ENCODE measurements at regions not wholly inside any gene's neighbourhood (a gene's known extent, or its start where the extent isn't known, plus 50 kb on each side); places are given as distances from the start of the nearest gene placed in this dataset.

GRCh38 chr2:14221466-14221865 is 411.1 kb upstream of the LRATD1 start:
- no peak for DNase-seq (ENCODE audit: extremely low read depth in 1 of 2, low read depth in 1 of 2)

DNA sequence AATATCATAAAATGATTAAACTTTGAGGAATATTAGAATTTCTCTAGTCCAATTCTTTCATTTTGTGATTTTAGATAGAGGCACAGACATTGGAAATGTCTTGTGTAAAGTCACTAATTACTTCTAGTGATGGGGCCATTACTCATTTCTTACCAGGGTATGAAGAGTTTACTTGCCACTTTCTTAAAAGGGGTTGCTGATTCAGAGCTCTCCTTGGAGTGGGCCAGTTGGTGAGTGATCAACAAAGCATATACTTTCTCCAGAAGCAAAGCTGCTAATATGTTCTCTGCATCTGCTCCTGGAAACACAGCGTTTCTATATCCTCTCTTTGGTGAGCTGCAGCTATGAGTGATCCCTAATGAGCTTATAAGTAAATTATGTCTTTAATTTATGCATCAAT is 408.9 kb upstream of the LRATD1 start:
- no peak for DNase-seq (ENCODE audit: extremely low read depth in 1 of 2, low read depth in 1 of 2)

- DNase-seq (ENCODE audit: extremely low read depth in 1 of 2, low read depth in 1 of 2) = no peak
Measured at GRCh38 chr2:14231391-14231898, 401.1 kb upstream of the LRATD1 start.

DNA sequence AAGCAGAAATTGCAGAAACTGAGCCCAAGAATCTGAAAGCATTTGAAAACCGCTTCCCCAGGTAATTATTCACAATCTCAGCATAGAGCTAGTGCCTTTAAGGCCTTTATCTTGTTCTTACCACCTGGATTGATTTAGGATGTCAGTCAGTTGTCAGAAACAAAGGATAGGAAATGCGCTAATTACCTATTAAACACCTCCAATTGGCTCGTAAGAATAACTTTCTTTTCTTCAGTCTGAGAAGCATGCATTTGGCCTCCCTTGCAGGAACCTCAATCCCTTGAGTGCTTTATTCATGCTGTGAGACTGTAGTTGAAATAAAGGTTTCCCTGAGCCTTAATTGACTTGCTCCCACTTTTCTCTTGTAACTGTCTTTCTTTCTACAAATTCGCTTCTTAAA is 400.3 kb upstream of the LRATD1 start:
- no peak for DNase-seq (ENCODE audit: extremely low read depth in 1 of 2, low read depth in 1 of 2)

- DNase-seq (ENCODE audit: extremely low read depth in 1 of 2, low read depth in 1 of 2) = no peak
Measured at GRCh38 chr2:14234911-14235310, 397.6 kb upstream of the LRATD1 start.

DNA sequence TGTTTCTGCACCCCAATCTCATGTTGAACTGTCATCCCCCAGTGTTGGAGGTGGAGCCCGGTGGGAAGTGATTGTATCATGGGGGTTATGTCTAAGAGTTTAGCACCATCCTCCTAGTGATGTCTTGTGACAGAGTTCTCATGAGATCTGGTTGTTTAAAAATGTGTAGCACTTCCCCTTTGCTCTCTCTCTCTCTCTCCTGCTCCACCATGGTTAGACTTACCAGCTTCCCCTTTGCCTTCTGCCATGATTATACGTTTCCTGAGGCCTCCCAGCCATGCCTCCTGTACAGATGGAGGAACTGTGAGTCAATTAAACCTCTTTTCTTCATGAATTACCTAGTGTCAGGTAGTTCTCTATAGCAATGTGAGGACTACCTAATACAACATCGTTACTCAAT is 396.9 kb upstream of the LRATD1 start:
- DNase-seq (ENCODE audit: extremely low read depth in 1 of 2, low read depth in 1 of 2) = no peak

GRCh38 chr2:14237902-14238301 is 394.6 kb upstream of the LRATD1 start:
- no peak for DNase-seq (ENCODE audit: extremely low read depth in 1 of 2, low read depth in 1 of 2)

DNA sequence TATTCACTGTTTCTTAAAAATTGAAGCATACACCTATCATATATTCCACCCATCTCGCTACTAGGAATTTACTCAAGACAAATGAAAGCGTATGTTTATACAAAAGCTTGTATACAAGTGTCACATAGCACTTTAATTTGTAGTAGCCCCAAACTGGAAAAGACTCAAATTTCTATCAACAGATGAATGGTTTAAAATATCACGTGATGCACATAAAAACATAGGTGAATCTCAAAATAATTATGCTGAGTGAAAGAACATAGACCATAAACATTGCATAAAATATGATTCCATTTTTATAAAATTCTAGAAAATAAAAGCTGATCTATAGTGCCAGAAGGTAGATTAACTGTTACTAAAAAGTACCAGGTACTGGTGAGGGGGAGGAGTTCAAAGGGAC is 392.9 kb upstream of the LRATD1 start:
- no peak for DNase-seq (ENCODE audit: extremely low read depth in 1 of 2, low read depth in 1 of 2)

DNA sequence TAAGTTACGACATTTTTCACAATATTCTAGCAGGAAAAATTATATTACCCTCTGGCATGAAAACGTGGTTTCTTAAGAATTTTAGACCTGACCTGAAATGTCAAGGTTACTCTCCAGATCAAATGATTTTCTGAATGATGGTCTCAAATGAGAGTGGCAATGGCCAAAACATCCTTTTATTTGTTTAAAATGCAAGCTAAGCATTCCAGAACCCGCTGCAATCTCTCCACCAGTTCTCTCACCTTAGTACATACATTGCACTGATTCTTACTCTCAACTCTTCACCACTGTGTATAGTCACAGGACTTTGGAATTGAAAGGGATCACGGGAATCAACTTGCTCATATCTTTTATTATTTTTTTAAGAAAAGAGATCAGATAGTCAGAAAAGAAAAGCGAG is 391.6 kb upstream of the LRATD1 start:
- DNase-seq (ENCODE audit: extremely low read depth in 1 of 2, low read depth in 1 of 2) = no peak

DNA sequence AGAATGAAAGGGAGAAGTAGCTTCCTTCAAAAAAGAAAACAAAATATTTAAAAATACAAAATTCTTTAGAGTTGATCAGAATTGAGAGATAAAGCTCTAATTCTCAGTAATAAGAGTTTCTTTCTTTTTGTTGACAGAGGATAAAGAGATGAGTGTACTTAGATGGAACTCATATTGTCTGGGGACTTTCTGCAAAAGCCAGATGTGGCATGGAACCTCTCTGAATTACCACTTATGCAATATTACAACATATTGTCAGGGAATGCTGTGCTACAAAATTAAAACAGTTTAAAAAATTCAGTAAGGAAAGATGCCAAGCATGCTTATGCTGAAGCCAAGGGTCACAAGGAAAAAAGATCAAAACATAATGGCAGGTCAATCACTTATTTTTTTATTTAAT is 386.6 kb upstream of the LRATD1 start:
- DNase-seq (ENCODE audit: extremely low read depth in 1 of 2, low read depth in 1 of 2) = no peak

DNA sequence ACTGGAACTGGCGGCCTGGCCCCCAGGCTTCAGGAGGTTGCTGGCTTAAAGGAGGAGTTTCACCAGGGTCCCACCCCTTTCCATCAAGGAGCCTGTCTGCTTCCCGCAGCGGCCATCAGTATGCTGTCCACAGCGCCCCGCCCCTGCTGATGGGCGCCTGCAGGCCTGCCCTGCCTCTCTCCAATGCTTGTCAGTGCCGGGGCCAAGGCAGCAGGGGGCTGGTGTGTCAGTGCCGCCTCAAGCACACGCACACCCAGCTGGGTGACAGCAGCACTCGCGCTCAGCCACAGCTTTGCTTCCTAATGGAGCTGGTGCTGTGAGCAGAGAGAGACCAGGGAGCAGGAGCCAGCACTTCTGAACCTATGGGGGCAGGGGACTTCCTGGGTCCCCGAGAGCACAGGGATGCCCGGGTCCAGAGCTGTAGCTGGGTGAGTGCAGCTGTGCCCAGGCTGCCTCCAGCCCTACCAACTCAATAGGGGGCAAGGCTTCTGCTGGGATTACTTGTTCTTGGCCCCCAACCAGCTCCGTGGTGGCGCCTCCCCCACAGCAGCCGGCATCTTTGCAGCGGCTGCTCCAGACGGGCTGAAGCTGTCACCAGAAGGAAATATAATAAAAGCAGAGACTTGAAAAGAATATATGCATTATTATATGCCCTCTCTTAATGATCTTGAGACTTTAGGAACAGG is 377.2 kb upstream of the LRATD1 start:
- DNase-seq (ENCODE audit: extremely low read depth in 1 of 2, low read depth in 1 of 2) = no peak

GRCh38 chr2:14256890-14257289 is 375.6 kb upstream of the LRATD1 start:
- no peak for DNase-seq (ENCODE audit: extremely low read depth in 1 of 2, low read depth in 1 of 2)

GRCh38 chr2:14257801-14258507 is 374.6 kb upstream of the LRATD1 start:
- DNase-seq (ENCODE audit: extremely low read depth in 1 of 2, low read depth in 1 of 2) = no peak

- DNase-seq (ENCODE audit: extremely low read depth in 1 of 2, low read depth in 1 of 2) = no peak
Measured at GRCh38 chr2:14261771-14262170, 370.7 kb upstream of the LRATD1 start.

GRCh38 chr2:14263053-14263452 is 369.5 kb upstream of the LRATD1 start:
- no peak for DNase-seq (ENCODE audit: extremely low read depth in 1 of 2, low read depth in 1 of 2)

DNA sequence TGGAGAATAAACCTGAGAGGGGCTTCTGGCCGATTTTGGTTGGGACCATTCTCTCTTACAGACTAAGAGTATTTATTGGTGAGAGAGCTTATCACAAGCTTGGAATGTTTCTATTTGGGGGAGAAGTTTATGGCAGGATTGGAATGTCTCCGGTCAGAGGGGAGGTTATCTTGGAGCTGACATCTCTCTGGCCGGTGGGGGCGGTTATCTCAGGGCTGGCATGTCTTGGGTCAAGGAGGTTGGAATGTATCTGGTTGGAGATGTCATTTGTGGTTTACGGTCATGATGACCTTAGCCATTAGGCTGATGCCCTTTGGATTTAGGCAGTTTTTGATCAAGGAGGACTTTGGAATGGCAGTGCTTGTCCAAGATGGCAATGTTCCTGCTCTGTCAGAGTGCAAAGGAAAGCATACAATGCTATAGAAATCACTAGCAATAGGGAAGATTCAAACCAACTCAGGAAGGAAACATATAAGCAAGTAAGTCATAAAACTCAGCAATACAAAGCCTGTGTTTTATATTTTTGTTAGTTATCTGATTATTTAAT is 362.4 kb upstream of the LRATD1 start:
- DNase-seq (ENCODE audit: extremely low read depth in 1 of 2, low read depth in 1 of 2) = no peak

GRCh38 chr2:14272396-14273075 is 360.0 kb upstream of the LRATD1 start:
- no peak for DNase-seq (ENCODE audit: extremely low read depth in 1 of 2, low read depth in 1 of 2)

DNA sequence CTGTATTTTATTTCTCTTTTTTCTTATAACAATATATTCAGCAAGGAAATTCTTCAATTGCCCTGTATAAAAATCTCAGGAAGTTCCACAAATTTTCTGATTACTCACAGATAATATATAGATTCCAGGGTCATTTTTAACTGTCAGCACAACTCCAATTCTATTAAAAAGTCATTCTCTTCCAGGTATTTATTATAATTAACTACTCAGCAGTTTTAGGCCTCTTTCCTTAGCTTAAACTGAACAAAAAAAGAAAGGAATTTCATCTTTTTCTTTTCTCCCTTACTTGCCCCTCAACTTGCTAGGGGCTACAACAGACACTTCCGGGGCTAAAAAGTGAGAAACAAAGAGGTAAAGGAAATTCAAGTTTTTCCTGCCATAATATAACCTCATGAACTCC is 358.9 kb upstream of the LRATD1 start:
- no peak for DNase-seq (ENCODE audit: extremely low read depth in 1 of 2, low read depth in 1 of 2)

- DNase-seq (ENCODE audit: extremely low read depth in 1 of 2, low read depth in 1 of 2) = no peak
Measured at GRCh38 chr2:14284244-14284643, 348.3 kb upstream of the LRATD1 start.

DNA sequence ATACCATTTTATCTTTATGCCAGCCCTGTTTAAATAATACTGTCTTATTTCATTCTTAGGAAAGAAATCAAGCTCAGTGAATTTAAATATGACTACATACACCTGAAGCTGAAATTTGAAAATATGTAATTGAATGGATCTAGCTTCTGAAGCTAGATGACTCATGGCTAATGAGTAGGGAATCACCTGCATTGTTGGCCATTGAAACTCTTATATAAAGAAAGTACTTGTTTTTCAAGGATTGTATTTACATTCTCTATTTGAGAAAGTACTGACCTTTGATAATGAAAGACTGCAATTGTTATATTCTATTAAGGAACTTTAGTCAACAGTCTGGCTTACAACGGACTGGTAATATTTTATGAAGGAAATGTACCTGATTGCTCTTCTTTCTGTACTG is 346.7 kb upstream of the LRATD1 start:
- DNase-seq (ENCODE audit: extremely low read depth in 1 of 2, low read depth in 1 of 2) = no peak

DNA sequence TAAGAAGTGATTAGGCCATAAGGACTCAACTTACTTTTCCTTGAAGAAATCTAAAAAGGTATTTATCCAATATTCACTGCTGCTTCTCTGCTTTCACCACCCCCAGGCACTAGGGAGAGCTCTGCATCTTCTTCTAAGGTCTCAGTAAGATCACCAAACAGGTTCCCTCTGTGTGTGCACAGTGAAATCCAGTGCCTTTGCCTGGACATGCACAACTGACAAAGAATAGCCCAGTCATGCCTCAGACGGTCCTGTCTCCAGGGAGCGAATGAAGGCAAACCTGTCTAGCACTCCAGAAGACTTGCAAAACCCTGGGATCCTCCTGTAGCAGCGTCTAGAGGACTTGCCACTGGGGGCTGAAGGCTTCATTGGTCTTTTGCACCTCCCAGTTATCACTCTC is 344.5 kb upstream of the LRATD1 start:
- no peak for DNase-seq (ENCODE audit: extremely low read depth in 1 of 2, low read depth in 1 of 2)

- no peak for DNase-seq (ENCODE audit: extremely low read depth in 1 of 2, low read depth in 1 of 2)
Measured at GRCh38 chr2:14292964-14293363, 339.6 kb upstream of the LRATD1 start.
